HL-60 (cell line): ENCODE measurements at regions not wholly inside any gene's neighbourhood (a gene's known extent, or its start where the extent isn't known, plus 50 kb on each side); places are given as distances from the start of the nearest gene placed in this dataset.

Source experiments
- DNase-seq, 2 experiments: peaks; one replicate each; pipeline ENCODE4 v3.0.0-alpha.2; 2010 to 2020; ENCODE audit warnings: low read depth in 1 of 2, low spot score in 1 of 2
- H3K27ac ChIP-seq: fragments of 250-450 bp; sonication (Bioruptor Pico); replicated peaks from 2 replicates; pipeline ENCODE4 v1.5.1; 2020; ENCODE audit warnings: mild to moderate bottlenecking, moderate library complexity
- H3K27me3 ChIP-seq: fragments of 250-450 bp; sonication (Bioruptor Pico); 2 replicates; pipeline ENCODE4 v1.5.1; 2021; ENCODE audit warnings: mild to moderate bottlenecking, moderate library complexity; ENCODE audit not compliant: insufficient read depth, poor library complexity, severe bottlenecking
- H3K4me3 ChIP-seq: replicated peaks from 2 replicates; pipeline ENCODE4 v1.5.1; 2011; ENCODE audit warnings: mild to moderate bottlenecking, control low read depth, low read length; ENCODE audit not compliant: insufficient read depth
- CTCF ChIP-seq: IDR thresholded peaks from one replicate; pipeline ENCODE4 v1.5.1; 2011; ENCODE audit warnings: low read length, control low read depth, inconsistent platforms; ENCODE audit not compliant: insufficient read depth
- GABPA ChIP-seq: IDR thresholded peaks from 2 replicates; pipeline ENCODE4 v1.6.1; 2012; ENCODE audit warnings: low read depth
- POLR2AphosphoS5 ChIP-seq: IDR thresholded peaks from 2 replicates; pipeline ENCODE4 v1.6.1; 2012; ENCODE audit warnings: low read depth
- REST ChIP-seq: IDR thresholded peaks from 2 replicates; pipeline ENCODE4 v1.6.1; 2012; ENCODE audit warnings: low read depth; ENCODE audit not compliant: insufficient replicate concordance
- SPI1 ChIP-seq: IDR thresholded peaks from 2 replicates; pipeline ENCODE4 v1.6.1; 2012; ENCODE audit warnings: low read depth, mild to moderate bottlenecking, borderline replicate concordance

GRCh38 chr21:20545454-20545853, 452.8 kb upstream of the NCAM2 start:
- TF ChIP-seq REST: no peak
- TF ChIP-seq SPI1: no peak
- no peak for TF ChIP-seq POLR2AphosphoS5
- no peak for TF ChIP-seq CTCF
- no peak for TF ChIP-seq GABPA
- H3K27me3 ChIP-seq: no peaks in the 10 kb centered on the region

GRCh38 chr21:20551939-20552338, 446.3 kb upstream of the NCAM2 start:
- H3K27me3 ChIP-seq: no peaks in the 10 kb centered on the region
- TF ChIP-seq CTCF (no peak), GABPA (no peak), SPI1 (no peak), POLR2AphosphoS5 (no peak), REST (no peak)
- no peak overlapping the region for H3K27ac ChIP-seq
- no peak overlapping the region for H3K4me3 ChIP-seq
- no peak for DNase-seq

More at GRCh38 chr21:20545454-20545853, 452.8 kb upstream of the NCAM2 start:
- Histone ChIP-seq H3K27ac (no peak overlapping the region), H3K4me3 (no peak overlapping the region)
- no peak for DNase-seq

- no peaks in the 10 kb centered on the region for H3K27me3 ChIP-seq
- no peak overlapping the region for H3K27ac ChIP-seq
- no peak overlapping the region for H3K4me3 ChIP-seq
- TF ChIP-seq REST (no peak), CTCF (no peak), GABPA (no peak), POLR2AphosphoS5 (no peak), SPI1 (no peak)
- no peak for DNase-seq
These were observed 443.4 kb upstream of the NCAM2 start for GRCh38 chr21:20554785-20555184.
